IPS-18a (cell line): ENCODE measurements at regions not wholly inside any gene's neighbourhood (a gene's known extent, or its start where the extent isn't known, plus 50 kb on each side); places are given as distances from the start of the nearest gene placed in this dataset.

Source experiments
- H3K27ac ChIP-seq: one replicate; pipeline ENCODE4 v1.5.1; 2013; ENCODE audit warnings: low read length
- H3K27me3 ChIP-seq: one replicate; pipeline ENCODE4 v1.6.1; 2013; ENCODE audit warnings: mild to moderate bottlenecking, low read length; ENCODE audit not compliant: control insufficient read depth, insufficient read depth
- H3K36me3 ChIP-seq: one replicate; pipeline ENCODE4 v1.6.1; 2013; ENCODE audit warnings: low read depth, low read length; ENCODE audit not compliant: control insufficient read depth
- H3K4me1 ChIP-seq: one replicate; pipeline ENCODE4 v1.6.1; 2013; ENCODE audit warnings: low read depth, low read length; ENCODE audit not compliant: control insufficient read depth
- H3K4me3 ChIP-seq: one replicate; pipeline ENCODE4 v1.5.1; 2013; ENCODE audit warnings: low read length
- H3K9ac ChIP-seq: one replicate; pipeline ENCODE4 v1.6.1; 2013; ENCODE audit warnings: mild to moderate bottlenecking, low read length, moderate library complexity
- H3K9me3 ChIP-seq: one replicate; pipeline ENCODE4 v1.6.1; 2013; ENCODE audit warnings: low read depth, low read length; ENCODE audit not compliant: control insufficient read depth

DNA sequence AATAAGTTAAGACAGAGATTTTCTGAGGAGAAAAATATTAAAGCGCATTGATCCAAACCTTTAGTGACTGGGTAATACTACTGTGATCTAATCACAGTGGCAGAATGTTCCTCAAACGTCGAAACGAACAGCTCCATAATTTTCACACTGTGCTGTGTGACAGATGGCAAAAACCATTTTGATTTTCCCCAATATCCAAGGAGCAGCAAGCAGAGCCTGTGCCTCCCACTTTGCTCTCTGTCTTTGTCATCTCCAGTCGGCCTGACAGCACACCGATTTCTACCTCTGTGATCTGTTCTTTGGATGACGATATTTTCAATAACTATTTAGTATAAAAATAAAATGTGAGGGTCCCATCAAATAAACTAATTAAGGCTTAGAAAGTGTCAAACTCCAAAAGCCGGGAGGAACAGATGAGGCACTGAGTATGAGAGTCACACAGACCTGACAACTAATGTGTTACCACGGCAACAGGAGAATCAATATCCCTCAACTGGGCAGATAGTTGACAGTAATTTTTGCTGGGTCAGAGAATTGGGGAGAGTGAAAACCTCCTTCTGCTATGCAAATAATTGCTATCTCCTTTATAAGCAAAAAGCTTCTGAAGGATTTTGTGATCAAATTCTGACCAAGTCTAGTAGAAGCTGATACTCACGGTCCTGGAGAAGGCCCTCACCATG, 489.1 kb upstream of the CFAP20DC start:
- H3K4me3 ChIP-seq, result no peak overlapping the region
- H3K36me3 ChIP-seq, result no peaks in the 10 kb centered on the region
- H3K27ac ChIP-seq, result no peak overlapping the region
- no peaks in the 10 kb centered on the region for H3K27me3 ChIP-seq
- H3K4me1 ChIP-seq, result peaks cover 7% of the 10 kb centered on the region
- no peaks in the 10 kb centered on the region for H3K9me3 ChIP-seq
- H3K9ac ChIP-seq, result no peak overlapping the region

DNA sequence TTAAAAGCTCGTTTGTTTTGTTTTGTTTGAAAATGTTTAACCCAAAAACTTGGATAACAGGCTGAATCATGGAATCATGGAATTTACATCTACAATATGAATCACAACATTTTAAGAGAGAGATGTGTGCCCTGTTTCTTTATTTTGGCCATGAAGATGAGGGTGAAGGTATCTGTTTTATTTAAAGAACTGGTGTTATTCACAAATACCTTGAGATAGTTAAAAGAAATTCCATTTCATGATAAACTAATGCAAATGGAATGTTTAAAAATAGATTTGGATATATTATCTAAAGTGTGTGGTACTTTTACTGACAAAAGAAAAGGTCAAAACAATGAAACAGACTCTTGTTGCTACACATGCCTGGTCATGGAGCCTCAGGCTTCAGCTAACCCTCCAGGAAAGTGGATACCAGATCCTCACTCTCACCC, 486.0 kb upstream of the CFAP20DC start:
- peaks cover 7% of the 10 kb centered on the region for H3K4me1 ChIP-seq
- no peaks in the 10 kb centered on the region for H3K27me3 ChIP-seq
- no peaks in the 10 kb centered on the region for H3K36me3 ChIP-seq
- H3K9ac ChIP-seq, result no peak overlapping the region
- H3K4me3 ChIP-seq, result no peak overlapping the region
- no peaks in the 10 kb centered on the region for H3K9me3 ChIP-seq
- H3K27ac ChIP-seq, result no peak overlapping the region

DNA sequence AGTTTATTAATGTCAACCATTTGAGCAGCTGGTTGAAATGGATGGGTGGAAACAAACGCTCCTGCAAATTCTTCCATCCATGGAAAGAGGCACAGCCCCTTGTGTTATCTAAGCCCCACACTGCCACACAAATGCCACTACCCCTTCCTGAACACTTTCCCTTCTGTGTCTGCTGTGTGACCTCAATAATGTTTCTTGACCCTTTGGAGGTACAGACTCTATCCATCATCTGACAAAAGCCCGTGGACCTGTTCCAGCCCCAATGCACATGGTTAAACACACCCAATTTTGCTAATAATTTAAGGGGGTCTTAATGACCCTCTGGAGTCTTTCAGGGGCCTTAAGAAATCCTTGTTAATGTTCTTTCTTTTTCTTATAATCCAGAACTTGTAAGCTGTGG, 482.2 kb upstream of the CFAP20DC start:
- Histone ChIP-seq H3K9me3 (no peaks in the 10 kb centered on the region), H3K27me3 (no peaks in the 10 kb centered on the region), H3K27ac (no peak overlapping the region), H3K9ac (no peak overlapping the region), H3K4me3 (no peak overlapping the region), H3K36me3 (no peaks in the 10 kb centered on the region), H3K4me1 (no peaks in the 10 kb centered on the region)

DNA sequence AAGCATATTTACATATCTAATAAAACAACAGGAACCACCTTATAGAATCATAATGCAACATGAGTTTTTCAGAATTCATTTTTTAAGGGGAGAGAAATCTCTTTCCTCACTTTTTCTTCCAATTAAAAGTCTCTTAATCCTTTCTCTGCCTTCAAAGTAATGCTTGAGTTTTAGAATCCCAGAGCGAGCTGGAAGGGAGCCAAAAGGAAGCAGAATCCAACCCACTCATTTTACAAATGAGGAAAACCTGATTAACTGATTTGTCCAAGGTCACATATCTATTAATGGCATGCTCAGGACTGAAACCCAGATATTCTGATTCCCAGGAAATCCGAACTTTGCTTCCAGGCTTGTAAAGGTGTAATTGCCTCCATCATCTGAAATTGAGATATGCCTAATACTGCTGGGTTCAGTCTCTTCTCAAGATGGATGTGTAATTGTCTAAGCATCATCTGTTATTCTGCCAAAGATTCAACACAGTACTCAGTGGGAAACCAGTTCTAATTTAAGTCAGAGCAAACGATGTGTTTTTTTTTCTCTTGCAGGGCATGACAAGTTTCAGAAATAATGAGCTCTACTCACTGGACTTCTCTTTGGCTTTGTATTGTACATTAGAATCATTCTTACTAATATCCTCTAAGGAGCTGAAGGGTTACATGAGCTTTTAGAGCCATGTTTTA, 481.4 kb upstream of the CFAP20DC start:
- no peaks in the 10 kb centered on the region for H3K36me3 ChIP-seq
- H3K4me1 ChIP-seq, result no peaks in the 10 kb centered on the region
- H3K27me3 ChIP-seq, result no peaks in the 10 kb centered on the region
- no peaks in the 10 kb centered on the region for H3K9me3 ChIP-seq
- H3K4me3 ChIP-seq, result no peak overlapping the region
- H3K27ac ChIP-seq, result no peak overlapping the region
- no peak overlapping the region for H3K9ac ChIP-seq

- H3K9me3 ChIP-seq, result no peaks in the 10 kb centered on the region
- no peak overlapping the region for H3K4me3 ChIP-seq
- H3K36me3 ChIP-seq, result no peaks in the 10 kb centered on the region
- H3K27ac ChIP-seq, result no peak overlapping the region
- no peak overlapping the region for H3K9ac ChIP-seq
- H3K27me3 ChIP-seq, result no peaks in the 10 kb centered on the region
- H3K4me1 ChIP-seq, result no peaks in the 10 kb centered on the region
Observed at GRCh38 chr3:59528251-59528650, 478.4 kb upstream of the CFAP20DC start.

DNA sequence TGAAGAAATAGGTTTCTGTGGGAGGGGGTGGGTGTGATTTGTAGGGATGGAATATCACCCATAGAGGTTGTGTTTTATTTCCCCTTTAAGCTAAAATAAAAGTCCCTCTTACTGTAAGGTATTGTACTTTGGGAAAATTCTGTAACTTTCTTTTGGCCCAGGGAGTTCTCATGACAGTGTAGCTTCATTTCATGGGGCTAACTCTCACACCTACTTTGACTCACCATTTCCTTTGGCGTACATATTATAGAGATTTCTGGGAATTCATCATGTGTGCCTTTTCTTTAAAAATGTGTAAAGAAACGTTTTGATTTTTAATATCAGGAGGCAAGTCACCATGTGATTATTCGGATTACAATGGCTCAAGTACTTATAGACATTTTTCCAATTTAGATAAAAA, 477.7 kb upstream of the CFAP20DC start:
- H3K9ac ChIP-seq, result no peak overlapping the region
- no peaks in the 10 kb centered on the region for H3K9me3 ChIP-seq
- no peaks in the 10 kb centered on the region for H3K27me3 ChIP-seq
- no peaks in the 10 kb centered on the region for H3K36me3 ChIP-seq
- H3K4me1 ChIP-seq, result no peaks in the 10 kb centered on the region
- no peak overlapping the region for H3K27ac ChIP-seq
- H3K4me3 ChIP-seq, result no peak overlapping the region

DNA sequence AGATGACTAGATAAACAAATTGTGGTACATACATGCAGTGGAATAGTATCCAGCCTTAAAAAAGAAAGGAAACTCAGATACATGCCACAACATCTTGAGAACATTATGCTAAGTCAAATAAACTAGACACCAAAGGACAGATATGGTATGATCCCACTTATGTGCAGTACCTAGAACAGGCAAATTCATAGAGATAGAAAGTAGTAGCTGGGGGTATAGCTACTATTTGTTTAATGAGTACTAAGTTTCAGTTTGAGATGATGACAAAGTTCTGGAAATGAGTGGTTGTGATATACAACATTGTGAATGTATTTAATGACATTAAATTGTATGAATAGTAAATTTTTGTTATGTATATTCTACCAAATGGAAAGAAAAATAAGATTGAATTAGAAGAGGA, 477.2 kb upstream of the CFAP20DC start:
- Histone ChIP-seq H3K4me1 (no peaks in the 10 kb centered on the region), H3K4me3 (no peak overlapping the region)

DNA sequence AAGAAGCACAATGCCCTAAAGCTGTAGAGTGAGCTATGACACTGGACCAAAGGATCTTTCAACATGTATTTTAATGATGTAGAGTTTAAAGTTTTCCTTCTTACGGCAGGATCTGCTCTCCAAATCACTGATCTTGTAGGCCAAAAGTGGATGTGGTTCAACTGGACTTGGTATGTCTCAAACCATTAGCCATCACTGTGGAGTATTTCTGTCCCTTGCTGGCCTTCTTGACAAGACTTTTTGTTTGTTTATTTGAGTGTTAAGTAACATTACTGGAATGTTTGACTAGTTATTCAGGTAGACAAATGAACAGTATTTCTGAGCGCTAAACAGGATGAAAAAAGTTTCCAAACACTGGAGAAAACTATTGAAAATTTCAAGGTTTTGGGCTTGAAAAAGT, 472.7 kb upstream of the CFAP20DC start:
- Histone ChIP-seq H3K36me3 (no peaks in the 10 kb centered on the region), H3K9me3 (no peaks in the 10 kb centered on the region), H3K9ac (no peak overlapping the region)

More for the DNA sequence above, 477.2 kb upstream of the CFAP20DC start:
- Histone ChIP-seq H3K27ac (no peak overlapping the region), H3K27me3 (no peaks in the 10 kb centered on the region), H3K9ac (no peak overlapping the region), H3K9me3 (no peaks in the 10 kb centered on the region), H3K36me3 (no peaks in the 10 kb centered on the region)

GRCh38 chr3:59519094-59519493, 469.3 kb upstream of the CFAP20DC start:
- no peaks in the 10 kb centered on the region for H3K27me3 ChIP-seq
- no peak overlapping the region for H3K9ac ChIP-seq
- no peaks in the 10 kb centered on the region for H3K36me3 ChIP-seq
- H3K4me1 ChIP-seq, result peaks cover 15% of the 10 kb centered on the region
- no peak overlapping the region for H3K27ac ChIP-seq
- no peaks in the 10 kb centered on the region for H3K9me3 ChIP-seq
- H3K4me3 ChIP-seq, result no peak overlapping the region

More for the DNA sequence above, 472.7 kb upstream of the CFAP20DC start:
- Histone ChIP-seq H3K27me3 (no peaks in the 10 kb centered on the region), H3K4me3 (no peak overlapping the region), H3K27ac (no peak overlapping the region), H3K4me1 (no peaks in the 10 kb centered on the region)

GRCh38 chr3:59518283-59519055, 468.6 kb upstream of the CFAP20DC start:
- Histone ChIP-seq H3K4me3 (no peak overlapping the region), H3K9ac (no peak overlapping the region), H3K27me3 (no peaks in the 10 kb centered on the region), H3K27ac (no peak overlapping the region), H3K9me3 (no peaks in the 10 kb centered on the region), H3K4me1 (peaks cover 15% of the 10 kb centered on the region), H3K36me3 (no peaks in the 10 kb centered on the region)

DNA sequence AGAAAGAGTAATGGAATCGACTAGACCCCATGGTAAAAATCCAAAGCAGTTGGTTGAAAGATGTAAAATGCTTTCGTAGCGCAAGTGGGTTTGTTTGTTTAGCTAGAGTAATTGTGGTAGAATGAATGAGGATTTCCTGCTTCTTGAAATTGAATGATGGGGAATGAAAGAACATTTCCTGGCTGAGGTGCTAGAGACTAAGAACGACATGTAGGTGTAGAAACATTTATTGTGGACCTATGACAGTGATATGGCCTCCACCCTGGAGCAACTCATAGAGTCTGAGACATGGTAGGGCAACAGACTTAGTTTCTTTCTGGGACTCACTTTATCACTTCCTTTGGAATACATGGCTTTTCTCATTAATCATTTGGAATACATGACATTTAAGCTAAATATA, 467.6 kb upstream of the CFAP20DC start:
- Histone ChIP-seq H3K36me3 (no peaks in the 10 kb centered on the region), H3K9ac (no peak overlapping the region), H3K9me3 (no peaks in the 10 kb centered on the region), H3K4me1 (peaks cover 15% of the 10 kb centered on the region), H3K4me3 (no peak overlapping the region), H3K27me3 (no peaks in the 10 kb centered on the region), H3K27ac (no peak overlapping the region)
